Heart left ventricle (tissue), 16 donors: ENCODE measurements at regions not wholly inside any gene's neighbourhood (a gene's known extent, or its start where the extent isn't known, plus 50 kb on each side); places are given as distances from the start of the nearest gene placed in this dataset.

Experiments
- ATAC-seq, 4 donors: fragments of 200-7000 bp; cut with Tn5 transposase; one replicate each; pipeline ENCODE4 v1.9.1; 2020 to 2022; ENCODE audit warnings: moderate library complexity in 4 of 4, mild to moderate bottlenecking in 3 of 4, moderate number of reproducible peaks in 1 of 4
- DNase-seq, 5 donors: peaks; one replicate each; pipeline ENCODE4 v3.0.0-alpha.2; 2020
- H3K27ac ChIP-seq, 12 donors: fragments of 200-600 bp; sonication (generic) in 4 of 12; one replicate each; pipeline versions ENCODE4 v1.5.0 to v1.8.0; 2016 to 2022; ENCODE audit warnings: mild to moderate bottlenecking in 2 of 12
- H3K27me3 ChIP-seq, 9 donors: fragments of 200-600 bp; sonication (generic) in 2 of 9; one replicate each; pipeline versions ENCODE4 v1.5.1 to v1.8.0; 2016 to 2022; ENCODE audit warnings: mild to moderate bottlenecking in 3 of 9
- H3K36me3 ChIP-seq, 9 donors: fragments of 200-600 bp; sonication (generic) in 2 of 9; one replicate each; pipeline versions ENCODE4 v1.5.0 to v1.8.0; 2018 to 2022; ENCODE audit warnings: mild to moderate bottlenecking in 2 of 9
- H3K4me1 ChIP-seq, 12 donors: fragments of 200-600 bp; sonication (generic) in 4 of 12; one replicate each; pipeline versions ENCODE4 v1.5.0 to v1.8.0; 2016 to 2022; ENCODE audit warnings: mild to moderate bottlenecking in 3 of 12
- H3K4me3 ChIP-seq, 12 donors: fragments of 200-600 bp; sonication (generic) in 4 of 12; one replicate each; pipeline versions ENCODE4 v1.5.0 to v1.8.0; 2017 to 2022; ENCODE audit warnings: mild to moderate bottlenecking in 9 of 12, moderate library complexity in 4 of 12
- H3K9me3 ChIP-seq, 12 donors: fragments of 200-600 bp; sonication (generic) in 4 of 12; one replicate each; pipeline versions ENCODE4 v1.5.0 to v1.8.0; 2016 to 2022; ENCODE audit warnings: mild to moderate bottlenecking in 1 of 12
- POLR2A ChIP-seq, 2 donors: fragments of 450-650 bp; IDR thresholded peaks; one replicate each; pipeline ENCODE4 v1.6.1; 2017; ENCODE audit warnings: antibody characterized with exemption in 2 of 2, mild to moderate bottlenecking in 2 of 2, moderate library complexity in 2 of 2
- WGBS, 4 donors: extraction: QIAGEN DNeasy Blood & Tissue Kit in 2 of 4; methylation state at CpG; one replicate each; pipeline versions ENCODE4 v1.1.5 to v1.1.7; 2013 to 2018; 5-methylcytosine and 5-hydroxymethylcytosine counted together
- intact Hi-C, 10 donors: fragments of 100-400 bp; cut with DNase I; formaldehyde crosslinking; loops; one replicate each; pipeline versions ENCODE4 v1.11.1 to v1.14.2; 2022
- TF ChIP-seq, protein P1 (sequence below), 12 donors: fragments of 200-600 bp; sonication (generic) in 4 of 12; IDR thresholded peaks; one replicate each; pipeline versions ENCODE4 v1.5.0 to v1.8.0; 2018 to 2022; ENCODE audit warnings: antibody characterized with exemption in 12 of 12, mild to moderate bottlenecking in 5 of 12
- donor health status: ischemic (EF 13 %, LVEDD 7.1; RV severe dilation, severe dysfunction).
- donor health status: healthy with polysubstance abuse.
- donor health status: DM: no; HTN: yes; CAD: no.
- donor health status: DM: no; HTN: no; CAD: no.
- donor health status: ischemic (EF 25% LVEDD 6.9; RV normal size, moderate dysfunction).
- donor health status: ischemic (EF 25% LVEDD 5.7; RV mildly dilated, moderate dysfunction).
- donor health status: healthy.
- donor health status: DM: yes; HTN: yes; CAD: no.
- donor health status: ischemic (EF 35%, LVEDD 5.7; RV mildly dilated, moderate dysfunction).
- donor health status: nonischemic (EF 11% LVEDD 7.7; RV severe dilation, severe dysfunction).
- donor health status: DM: yes; HTN: yes; CAD: no.
- donor health status: PGD.
- donor health status: ischemic (EF 29% LVEDD 5.4; RV normal size, mild dysfunction).
- donor health status: nonischemic (EF 23%, LVEDD 6.1; RV moderate dilation, normal function).

DNA sequence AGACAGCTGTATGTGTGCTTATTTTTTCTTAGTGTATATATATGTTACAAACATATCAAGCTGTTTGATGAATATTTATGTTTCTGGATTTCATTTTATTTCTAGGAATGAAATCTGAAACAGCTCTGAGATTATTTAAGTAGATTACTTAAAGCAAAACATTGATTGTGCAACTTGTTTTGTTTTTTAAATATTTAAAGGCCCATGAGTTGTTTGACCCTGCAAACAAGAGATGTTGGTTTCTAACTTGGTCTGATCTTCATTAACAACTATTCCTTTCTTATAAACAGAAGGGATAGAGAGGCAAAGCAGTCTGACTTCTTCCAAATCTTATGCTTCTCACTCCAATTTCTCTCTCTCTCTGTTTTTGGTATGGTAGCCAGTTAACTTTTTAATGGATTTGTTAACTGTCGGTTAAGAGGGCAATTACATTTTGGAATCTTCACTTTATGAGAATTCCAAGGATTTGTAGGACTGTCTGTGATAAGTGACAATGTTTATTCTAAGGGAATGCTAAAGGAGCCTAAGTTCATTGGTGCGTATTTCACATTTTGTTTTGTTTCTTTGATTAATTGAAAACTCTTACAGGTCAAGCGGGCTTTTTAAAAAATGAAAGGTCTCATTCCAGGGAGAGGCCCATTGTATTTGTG lies 102.6 kb upstream of the HMGA2 start:
- no peaks in the 10 kb centered on the region for H3K36me3 ChIP-seq
- WGBS, 4 donors: 67 to 98% (median 85%) methylated on average over 3 of the region's 3 CpGs
- peaks cover 0 to 30% (median 10%) of the 10 kb centered on the region in 9 donors for H3K27me3 ChIP-seq
- TF ChIP-seq, protein P1, sequence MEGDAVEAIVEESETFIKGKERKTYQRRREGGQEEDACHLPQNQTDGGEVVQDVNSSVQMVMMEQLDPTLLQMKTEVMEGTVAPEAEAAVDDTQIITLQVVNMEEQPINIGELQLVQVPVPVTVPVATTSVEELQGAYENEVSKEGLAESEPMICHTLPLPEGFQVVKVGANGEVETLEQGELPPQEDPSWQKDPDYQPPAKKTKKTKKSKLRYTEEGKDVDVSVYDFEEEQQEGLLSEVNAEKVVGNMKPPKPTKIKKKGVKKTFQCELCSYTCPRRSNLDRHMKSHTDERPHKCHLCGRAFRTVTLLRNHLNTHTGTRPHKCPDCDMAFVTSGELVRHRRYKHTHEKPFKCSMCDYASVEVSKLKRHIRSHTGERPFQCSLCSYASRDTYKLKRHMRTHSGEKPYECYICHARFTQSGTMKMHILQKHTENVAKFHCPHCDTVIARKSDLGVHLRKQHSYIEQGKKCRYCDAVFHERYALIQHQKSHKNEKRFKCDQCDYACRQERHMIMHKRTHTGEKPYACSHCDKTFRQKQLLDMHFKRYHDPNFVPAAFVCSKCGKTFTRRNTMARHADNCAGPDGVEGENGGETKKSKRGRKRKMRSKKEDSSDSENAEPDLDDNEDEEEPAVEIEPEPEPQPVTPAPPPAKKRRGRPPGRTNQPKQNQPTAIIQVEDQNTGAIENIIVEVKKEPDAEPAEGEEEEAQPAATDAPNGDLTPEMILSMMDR (IDR thresholded peaks at IDR 0.05): no peak
- TF ChIP-seq POLR2A (IDR thresholded peaks at IDR 0.05): no peak
- no peak overlapping the region for H3K4me3 ChIP-seq
- H3K27ac ChIP-seq: no peak overlapping the region
- H3K4me1 ChIP-seq: no peaks in the 10 kb centered on the region
- DNase-seq (no peak), ATAC-seq (no peak)
- no peaks in the 10 kb centered on the region for H3K9me3 ChIP-seq
- intact Hi-C loops: no loop called here

DNA sequence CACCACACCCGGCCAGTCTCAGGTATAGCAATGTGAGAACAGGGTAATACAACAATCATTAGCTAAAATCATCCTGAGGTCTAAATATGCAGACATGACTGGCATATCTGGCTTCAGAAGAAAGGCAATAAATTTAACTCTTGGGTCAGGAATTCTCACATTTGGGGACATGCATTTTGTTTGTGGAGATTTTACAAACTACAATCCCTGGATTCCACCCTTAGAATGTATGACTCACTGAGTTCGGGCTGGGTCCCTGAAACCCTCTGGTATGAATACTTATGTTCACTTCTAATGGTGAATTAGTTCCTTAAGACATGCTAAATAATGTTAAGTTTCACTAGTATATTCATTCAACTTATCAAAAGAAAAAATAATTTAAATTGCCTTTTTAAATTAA lies 98.9 kb upstream of the HMGA2 start:
- Histone ChIP-seq H3K36me3 (no peaks in the 10 kb centered on the region), H3K9me3 (no peaks in the 10 kb centered on the region), H3K27me3 (peaks cover 17 to 55% (median 47%) of the 10 kb centered on the region in 9 donors), H3K27ac (no peak overlapping the region), H3K4me3 (no peak overlapping the region), H3K4me1 (peaks cover 0 to 12% (median 6%) of the 10 kb centered on the region in 12 donors)
- WGBS, 4 donors: 94 to 98% (median 95%) methylated on average over 2 of the region's 2 CpGs
- intact Hi-C loops: no loop called here
- DNase-seq: no peak
- TF ChIP-seq POLR2A (IDR thresholded peaks at IDR 0.05): no peak
- TF ChIP-seq, protein P1 (IDR thresholded peaks at IDR 0.05): no peak
- no peak for ATAC-seq

DNA sequence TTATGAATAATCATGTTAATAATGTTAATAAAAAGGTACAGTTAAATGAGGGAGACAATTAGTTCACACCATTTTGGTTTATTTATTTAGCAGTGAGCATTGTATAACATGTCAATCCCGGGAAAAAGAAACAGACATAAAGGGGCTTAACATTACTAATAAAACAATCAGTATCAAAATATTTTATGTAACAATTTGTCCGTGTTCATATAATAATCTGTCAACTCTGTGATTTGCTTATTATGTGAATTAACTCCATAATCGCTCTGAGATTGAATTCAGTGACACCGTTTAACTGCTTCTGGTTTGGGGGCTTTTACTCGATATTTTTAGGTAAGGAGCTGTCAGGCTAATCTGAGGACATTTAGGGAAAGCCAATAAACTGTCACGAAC lies 95.8 kb upstream of the HMGA2 start:
- H3K4me1 ChIP-seq: peaks cover 0 to 12% (median 6%) of the 10 kb centered on the region in 12 donors
- intact Hi-C loops: no loop called here
- ATAC-seq (no peak), DNase-seq (no peak)
- WGBS, 4 donors: 23 to 38% (median 33%) methylated on average over 6 of the region's 6 CpGs
- no peaks in the 10 kb centered on the region for H3K36me3 ChIP-seq
- H3K27ac ChIP-seq: no peak overlapping the region
- peaks cover 17 to 72% (median 53%) of the 10 kb centered on the region in 9 donors for H3K27me3 ChIP-seq
- H3K4me3 ChIP-seq: no peak overlapping the region
- TF ChIP-seq, protein P1 (IDR thresholded peaks at IDR 0.05): no peak
- no peak for TF ChIP-seq POLR2A (IDR thresholded peaks at IDR 0.05)
- H3K9me3 ChIP-seq: no peaks in the 10 kb centered on the region

DNA sequence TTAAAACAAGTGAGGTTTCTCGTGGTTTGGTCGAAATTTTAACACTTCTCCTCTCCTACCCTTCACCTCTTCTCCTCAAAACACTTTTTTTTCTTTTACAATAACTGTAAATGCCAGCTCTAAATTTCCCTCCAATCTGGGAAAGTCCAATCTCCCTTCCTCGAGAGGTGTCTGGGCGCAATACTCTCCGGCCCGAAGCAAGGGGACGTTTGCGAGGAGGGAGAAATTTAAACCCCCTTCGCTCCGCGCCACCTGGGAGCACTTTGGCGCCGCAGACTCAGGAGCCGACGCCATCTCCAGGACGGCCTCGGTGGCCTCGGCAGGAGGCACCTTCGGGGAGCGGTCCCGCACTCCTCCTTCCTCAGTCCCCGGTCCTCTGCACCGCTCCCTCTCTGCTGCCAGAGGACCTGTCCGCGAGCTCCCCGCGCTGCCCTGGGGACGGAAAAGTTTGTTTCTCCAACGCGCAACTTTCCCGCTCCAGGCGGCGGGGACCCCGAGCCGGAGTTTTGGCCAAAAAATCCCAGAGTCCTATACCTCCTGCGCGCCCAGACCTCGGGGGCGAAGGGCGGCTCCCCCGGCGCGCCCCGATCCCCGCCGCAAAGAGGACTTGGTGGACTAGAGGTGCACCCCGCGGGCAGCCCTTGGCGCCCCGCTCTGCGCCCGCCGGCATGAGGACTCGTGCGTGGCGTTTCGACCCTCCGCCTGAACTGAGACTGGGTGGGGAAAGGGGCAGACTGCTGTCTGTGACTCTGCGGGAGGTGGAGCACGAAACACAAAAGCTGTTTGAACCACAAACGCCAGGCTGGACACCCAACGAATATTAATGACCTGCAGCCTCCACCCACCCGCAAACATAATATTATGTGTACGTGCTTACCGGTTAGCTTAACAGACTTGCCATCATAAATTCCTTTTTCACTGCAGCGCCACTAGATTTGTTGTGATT lies 95.2 kb upstream of the HMGA2 start:
- Histone ChIP-seq H3K4me3 (peak overlapping the region in 7 of 12 donors; percentile 1 to 25 (median 11)), H3K4me1 (peaks cover 0 to 12% (median 6%) of the 10 kb centered on the region in 12 donors), H3K36me3 (no peaks in the 10 kb centered on the region), H3K27ac (no peak overlapping the region), H3K9me3 (no peaks in the 10 kb centered on the region), H3K27me3 (peaks cover 17 to 72% (median 53%) of the 10 kb centered on the region in 9 donors)
- DNase-seq (no peak), ATAC-seq (peak in 1 of 4 donors; percentile 45)
- WGBS, 4 donors: 4 to 9% (median 5%) methylated on average over 60 to 66 of the region's 66 CpGs
- intact Hi-C loops: no loop called here
- TF ChIP-seq, protein P1 (IDR thresholded peaks at IDR 0.05): no peak
- TF ChIP-seq POLR2A (IDR thresholded peaks at IDR 0.05): no peak
